Endothelial cell of umbilical vein (primary cell): ENCODE measurements at regions not wholly inside any gene's neighbourhood (a gene's known extent, or its start where the extent isn't known, plus 50 kb on each side); places are given as distances from the start of the nearest gene placed in this dataset.

Experiments used
- BruUV-seq: library from RNA; stranded (reverse); fragments of 400-500 nt; replicated peaks from 2 replicates; lab custom pipeline; 2021; lab: Mats Ljungman, UMichigan
- CTCF ChIA-PET: fragments of 300-600, 350-600 bp; sonication (Branson Sonifier 250); formaldehyde crosslinking; loops from one replicate; lab custom pipeline; 2021; ENCODE audit warnings: antibody characterized with exemption, inconsistent platforms; lab: Charles Lee
- POLR2A ChIA-PET: fragments of 300-600, 350-600 bp; sonication (Branson Sonifier 250); formaldehyde crosslinking; loops from one replicate; lab custom pipeline; 2021; ENCODE audit warnings: antibody characterized with exemption, inconsistent platforms; lab: Charles Lee
- DNase-seq: peaks from one replicate; pipeline ENCODE4 v3.0.0-alpha.2; 2011; ENCODE audit warnings: low read depth, low spot score
- FAIRE-seq: peaks from 2 replicates; lab custom pipeline; 2011; peaks lifted over from hg19 to GRCh38; lab: Jason Lieb, UNC
- H2AFZ ChIP-seq: 2 replicates; pipeline ENCODE4 v1.6.0; 2012; ENCODE audit warnings: low read depth, low read length, control low read depth, inconsistent platforms
- H3K27ac ChIP-seq: 2 replicates; pipeline ENCODE4 v1.5.1; 2011; ENCODE audit warnings: low read depth, mild to moderate bottlenecking, control low read depth, low read length, moderate library complexity; ENCODE audit not compliant: insufficient read depth
- H3K27me3 ChIP-seq, 2 experiments: 2 replicates each; pipeline versions ENCODE4 v1.6.0 to v1.6.1; 2011; ENCODE audit warnings: low read length in 2 of 2, mixed read lengths in 1 of 2; ENCODE audit not compliant: control insufficient read depth in 2 of 2, insufficient read depth in 2 of 2
- H3K36me3 ChIP-seq, 2 experiments: 2 replicates in 1 of 2; 3 replicates in 1 of 2; pipeline ENCODE4 v1.5.1; 2011; ENCODE audit warnings: low read length in 2 of 2, mild to moderate bottlenecking in 1 of 2, moderate library complexity in 1 of 2; ENCODE audit not compliant: control insufficient read depth in 2 of 2, insufficient read depth in 2 of 2; ENCODE audit errors: extremely low read depth in 1 of 2
- H3K4me1 ChIP-seq: 3 replicates; pipeline ENCODE4 v1.5.1; 2011; ENCODE audit warnings: mild to moderate bottlenecking, low read length; ENCODE audit not compliant: control insufficient read depth, insufficient read depth; ENCODE audit errors: extremely low read depth
- H3K4me2 ChIP-seq: 2 replicates; pipeline ENCODE4 v1.6.1; 2011; ENCODE audit warnings: low read length, control low read depth, mixed read lengths; ENCODE audit not compliant: insufficient read depth
- H3K4me3 ChIP-seq, 3 experiments: fragments of 200-600 bp in 1 of 3; sonication (generic), shearing (Covaris generic) in 1 of 3; replicated peaks in 1 of 3; 2 replicates each; pipeline ENCODE4 v1.5.1; 2011 to 2016; ENCODE audit warnings: control low read depth in 3 of 3, low read length in 3 of 3, mild to moderate bottlenecking in 2 of 3, inconsistent platforms in 1 of 3, low read depth in 1 of 3, moderate library complexity in 1 of 3; ENCODE audit not compliant: insufficient read depth in 1 of 3
- H3K79me2 ChIP-seq: 2 replicates; pipeline ENCODE4 v1.6.0; 2012; ENCODE audit warnings: low read length, inconsistent platforms; ENCODE audit not compliant: control insufficient read depth, insufficient read depth
- H3K9ac ChIP-seq: replicated peaks from 2 replicates; pipeline ENCODE3; 2011; ENCODE audit warnings: low read length, control low read depth; ENCODE audit not compliant: insufficient read depth; ENCODE audit errors: extremely low read depth
- H3K9me1 ChIP-seq: replicated peaks from 3 replicates; pipeline ENCODE4 v1.6.0; 2011; ENCODE audit warnings: mild to moderate bottlenecking, low read length; ENCODE audit not compliant: control insufficient read depth, insufficient read depth; ENCODE audit errors: extremely low read depth
- H3K9me3 ChIP-seq: replicated peaks from 2 replicates; pipeline ENCODE4 v1.5.1; 2012; ENCODE audit warnings: low read length, inconsistent platforms; ENCODE audit not compliant: control insufficient read depth, insufficient read depth
- H4K20me1 ChIP-seq: replicated peaks from 2 replicates; pipeline ENCODE3; 2011; ENCODE audit warnings: mild to moderate bottlenecking, low read length; ENCODE audit not compliant: control insufficient read depth, insufficient read depth; ENCODE audit errors: extremely low read depth
- CTCF ChIP-seq, 2 donors: IDR thresholded peaks; 1 replicate in 1 of 2; 2 replicates in 1 of 2; pipeline ENCODE4 v1.5.1; 2011; ENCODE audit warnings: low read length in 2 of 2, mild to moderate bottlenecking in 2 of 2, moderate library complexity in 2 of 2, control low read depth in 1 of 2, inconsistent platforms in 1 of 2, low read depth in 1 of 2; ENCODE audit not compliant: insufficient read depth in 1 of 2; ENCODE audit errors: extremely low read depth in 1 of 2
- EZH2 ChIP-seq: IDR thresholded peaks from 2 replicates; pipeline ENCODE4 v1.6.1; 2012; ENCODE audit warnings: borderline replicate concordance, low read depth, mild to moderate bottlenecking, moderate library complexity, low read length, inconsistent platforms; ENCODE audit not compliant: severe bottlenecking
- FOS ChIP-seq: IDR thresholded peaks from 2 replicates; pipeline ENCODE4 v1.6.1; 2011; ENCODE audit warnings: mild to moderate bottlenecking, low read length, moderate library complexity, borderline replicate concordance; ENCODE audit not compliant: insufficient read depth
- GATA2 ChIP-seq: IDR thresholded peaks from 2 replicates; pipeline ENCODE4 v1.7.0; 2011; ENCODE audit warnings: low read depth, mild to moderate bottlenecking, moderate library complexity, mixed read lengths, low read length; ENCODE audit not compliant: insufficient read length, insufficient read depth
- JUN ChIP-seq: IDR thresholded peaks from 2 replicates; pipeline ENCODE4 v1.6.1; 2011; ENCODE audit warnings: borderline replicate concordance, low read depth; ENCODE audit not compliant: insufficient read length, insufficient read depth
- MYC ChIP-seq: IDR thresholded peaks from one replicate; pipeline ENCODE4 v1.6.1; 2011; ENCODE audit warnings: mild to moderate bottlenecking, low read depth, low read length
- POLR2A ChIP-seq: IDR thresholded peaks from 2 replicates; pipeline ENCODE4 v1.6.1; 2012; ENCODE audit warnings: low read depth, mild to moderate bottlenecking, control low read depth, low read length
- POLR2AphosphoS5 ChIP-seq: IDR thresholded peaks from 2 replicates; pipeline ENCODE4 v1.6.1; 2012; ENCODE audit warnings: low read depth, mild to moderate bottlenecking, control low read depth, low read length, moderate library complexity; ENCODE audit not compliant: insufficient read depth
- dilution Hi-C: fragments of 300-500 bp; cut with MboI; formaldehyde crosslinking; loops from one replicate; pipeline ENCODE4 v1.15.0; 2019; ENCODE audit warnings: low sequenced_read_pairs; ENCODE audit not compliant: extremely low pct_ligation_motif_present
- intact Hi-C: fragments of 100-400 bp; cut with micrococcal nuclease; formaldehyde crosslinking; loops from one replicate; pipeline ENCODE4 v1.10.0; 2022
- TF ChIP-seq, protein P1 (sequence below): IDR thresholded peaks from 2 replicates; pipeline ENCODE4 v1.6.1; 2011; ENCODE audit not compliant: insufficient read depth, insufficient read length

- H3K9me3 ChIP-seq, result no peaks in the 10 kb centered on the region
- H3K79me2 ChIP-seq, result no peaks in the 10 kb centered on the region
- H2AFZ ChIP-seq, result no peak overlapping the region
- H3K27me3 ChIP-seq, result no peaks in the 10 kb centered on the region
- H3K4me2 ChIP-seq, result no peak overlapping the region
- FAIRE-seq (no peak), DNase-seq (no peak)
- no TSS peak for BruUV-seq
- POLR2A ChIA-PET, result no interaction called here
- no peak for TF ChIP-seq CTCF (IDR thresholded peaks at IDR 0.05; ENCODE audit: extremely low read depth in 1 of 2, insufficient read depth in 1 of 2, low read depth in 1 of 2, low read length in 2 of 2)
- TF ChIP-seq, protein P1, sequence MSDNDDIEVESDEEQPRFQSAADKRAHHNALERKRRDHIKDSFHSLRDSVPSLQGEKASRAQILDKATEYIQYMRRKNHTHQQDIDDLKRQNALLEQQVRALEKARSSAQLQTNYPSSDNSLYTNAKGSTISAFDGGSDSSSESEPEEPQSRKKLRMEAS, result no peak
- no peak for TF ChIP-seq MYC
- TF ChIP-seq EZH2, result no peak
- TF ChIP-seq FOS, result no peak
- no peak for TF ChIP-seq POLR2AphosphoS5
- TF ChIP-seq GATA2, result no peak
- no peak for TF ChIP-seq POLR2A
- no peak for TF ChIP-seq JUN
- intact Hi-C loops (no loop called here), dilution Hi-C loops (no loop called here)
- CTCF ChIA-PET, result no interaction called here
- no peak overlapping the region for H3K27ac ChIP-seq
- peaks cover 4% of the 10 kb centered on the region for H3K4me1 ChIP-seq
- no peaks in the 10 kb centered on the region for H3K36me3 ChIP-seq
- no peak overlapping the region for H3K9ac ChIP-seq
- no peak overlapping the region for H3K4me3 ChIP-seq
- H3K9me1 ChIP-seq, result no peaks in the 10 kb centered on the region
- H4K20me1 ChIP-seq, result no peaks in the 10 kb centered on the region
These were observed 109.0 kb upstream of the PARD3B start for GRCh38 chr2:204436230-204436629.
